HEK293T (cell line): ENCODE measurements at regions not wholly inside any gene's neighbourhood (a gene's known extent, or its start where the extent isn't known, plus 50 kb on each side); places are given as distances from the start of the nearest gene placed in this dataset.

Experiments
- BHLHE40 ChIP-seq: fragments of 450-650 bp; IDR thresholded peaks from 2 replicates; pipeline ENCODE4 v1.6.1; 2016; ENCODE audit warnings: mild to moderate bottlenecking, moderate library complexity, borderline replicate concordance
- FOXK2 ChIP-seq: fragments of 450-650 bp; IDR thresholded peaks from 2 replicates; pipeline ENCODE4 v1.6.1; 2016; ENCODE audit warnings: mild to moderate bottlenecking
- HDGF ChIP-seq: fragments of 450-650 bp; IDR thresholded peaks from 2 replicates; pipeline ENCODE4 v1.6.1; 2017; ENCODE audit warnings: antibody characterized with exemption, borderline replicate concordance
- L3MBTL2 ChIP-seq: fragments of 450-650 bp; conservative IDR thresholded peaks from 2 replicates; pipeline ENCODE4 v1.6.1; 2016; ENCODE audit warnings: mild to moderate bottlenecking
- SP1 ChIP-seq: fragments of 450-650 bp; IDR thresholded peaks from 2 replicates; pipeline ENCODE4 v1.6.1; 2017
- SUZ12 ChIP-seq: fragments of 450-650 bp; IDR thresholded peaks from 2 replicates; pipeline ENCODE4 v1.6.1; 2016; ENCODE audit warnings: mild to moderate bottlenecking
- TARDBP ChIP-seq: fragments of 450-650 bp; IDR thresholded peaks from 2 replicates; pipeline ENCODE4 v1.6.1; 2016
- ZNF384 ChIP-seq: fragments of 450-650 bp; IDR thresholded peaks from 2 replicates; pipeline ENCODE4 v1.6.1; 2016

DNA sequence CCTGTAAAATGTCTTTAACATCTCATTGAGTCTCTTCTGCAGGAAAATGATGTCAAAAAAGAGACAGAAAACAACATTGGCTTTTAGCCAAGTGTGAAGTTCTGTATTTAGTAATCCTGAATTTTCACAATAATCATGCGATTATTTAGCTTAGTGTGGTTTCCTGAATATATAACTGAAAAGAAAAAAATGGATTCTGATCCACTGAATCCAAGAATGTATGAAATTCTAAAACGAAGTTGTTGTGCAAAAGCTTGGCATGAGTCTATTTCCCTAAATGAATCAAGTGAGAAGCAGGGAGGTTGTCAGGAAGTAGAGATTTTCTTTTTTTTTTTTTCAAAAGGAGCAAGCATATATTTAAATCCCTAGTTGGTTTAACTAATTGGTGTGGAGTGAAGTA, 145.9 kb upstream of the CDH6 start:
- TF ChIP-seq BHLHE40 (no peak), ZNF384 (no peak), SUZ12 (no peak), HDGF (no peak), FOXK2 (no peak), L3MBTL2 (no peak), TARDBP (no peak), SP1 (no peak)
